IMR-90 (cell line): ENCODE measurements at regions not wholly inside any gene's neighbourhood (a gene's known extent, or its start where the extent isn't known, plus 50 kb on each side); places are given as distances from the start of the nearest gene placed in this dataset.

ENCODE experiments used
- ATAC-seq: fragments of 200-7000 bp; cut with Tn5 transposase; 2 replicates; pipeline ENCODE4 v1.9.1; 2020; ENCODE audit warnings: low read depth, mild to moderate bottlenecking, moderate library complexity
- BruUV-seq: library from RNA; stranded (reverse); fragments of 400-500 nt; replicated peaks from 2 replicates; lab custom pipeline; 2021; lab: Mats Ljungman, UMichigan
- CTCF ChIA-PET: fragments of 300-600 bp; formaldehyde crosslinking; extraction: SDS; loops from one replicate; lab custom pipeline; 2021; ENCODE audit warnings: antibody characterized with exemption; lab: Yijun Ruan, JAX
- POLR2A ChIA-PET: fragments of 300-600 bp; sonication (Branson Sonifier 250); formaldehyde crosslinking; loops from one replicate; lab custom pipeline; 2022; ENCODE audit warnings: antibody characterized with exemption; ENCODE audit not compliant: unreplicated experiment; lab: Charles Lee
- DNase-seq: peaks from one replicate; pipeline ENCODE4 v3.0.0; 2013
- H2AFZ ChIP-seq: replicated peaks from 2 replicates; pipeline ENCODE3; 2013; ENCODE audit warnings: low read length, mild to moderate bottlenecking; ENCODE audit not compliant: poor library complexity
- H2AK5ac ChIP-seq: 2 replicates; pipeline ENCODE4 v1.6.1; 2013; ENCODE audit warnings: low read depth, low read length, inconsistent platforms
- H2AK9ac ChIP-seq: replicated peaks from 2 replicates; pipeline ENCODE3; 2013; ENCODE audit warnings: mild to moderate bottlenecking, low read depth, low read length, moderate library complexity; ENCODE audit not compliant: poor library complexity
- H2BK120ac ChIP-seq: 2 replicates; pipeline ENCODE4 v1.6.1; 2013; ENCODE audit warnings: low read depth, low read length, inconsistent platforms
- H2BK15ac ChIP-seq: 3 replicates; pipeline ENCODE4 v1.6.1; 2013; ENCODE audit warnings: low read depth, low read length, inconsistent platforms
- H2BK20ac ChIP-seq: 2 replicates; pipeline ENCODE4 v1.6.1; 2013; ENCODE audit warnings: low read depth, mild to moderate bottlenecking, inconsistent platforms, low read length, moderate library complexity
- H2BK5ac ChIP-seq: 2 replicates; pipeline ENCODE4 v1.6.1; 2013; ENCODE audit warnings: mild to moderate bottlenecking, low read depth, low read length, inconsistent platforms; ENCODE audit not compliant: poor library complexity, severe bottlenecking
- H3K14ac ChIP-seq: replicated peaks from 2 replicates; pipeline ENCODE4 v1.6.1; 2013; ENCODE audit warnings: low read depth, low read length, inconsistent platforms
- H3K18ac ChIP-seq: 2 replicates; pipeline ENCODE4 v1.6.1; 2013; ENCODE audit warnings: low read depth, low read length, control low read depth
- H3K23ac ChIP-seq: 2 replicates; pipeline ENCODE4 v1.6.1; 2013; ENCODE audit warnings: low read depth, low read length, inconsistent platforms
- H3K27ac ChIP-seq: 2 replicates; pipeline ENCODE4 v1.5.1; 2013; ENCODE audit warnings: mild to moderate bottlenecking, control low read depth, low read length; ENCODE audit not compliant: insufficient read depth
- H3K27me3 ChIP-seq: 2 replicates; pipeline ENCODE4 v1.6.1; 2013; ENCODE audit warnings: low read length; ENCODE audit not compliant: control insufficient read depth, insufficient read depth
- H3K36me3 ChIP-seq: 2 replicates; pipeline ENCODE4 v1.6.1; 2013; ENCODE audit warnings: low read length, mixed read lengths; ENCODE audit not compliant: control insufficient read depth, insufficient read depth
- H3K4ac ChIP-seq: 2 replicates; pipeline ENCODE4 v1.6.1; 2013; ENCODE audit warnings: low read depth, low read length, inconsistent platforms
- H3K4me1 ChIP-seq: 2 replicates; pipeline ENCODE4 v1.6.1; 2013; ENCODE audit warnings: low read length, mixed read lengths; ENCODE audit not compliant: control insufficient read depth, insufficient read depth
- H3K4me2 ChIP-seq: 2 replicates; pipeline ENCODE4 v1.6.1; 2013; ENCODE audit warnings: low read depth, mild to moderate bottlenecking, control low read depth, low read length, moderate library complexity
- H3K4me3 ChIP-seq: 2 replicates; pipeline ENCODE4 v1.5.1; 2013; ENCODE audit warnings: low read depth, mild to moderate bottlenecking, control low read depth, low read length, moderate library complexity; ENCODE audit not compliant: insufficient read depth
- H3K56ac ChIP-seq: 2 replicates; pipeline ENCODE4 v1.6.1; 2013; ENCODE audit warnings: low read length, inconsistent platforms; ENCODE audit not compliant: insufficient read depth; ENCODE audit errors: extremely low read depth
- H3K79me1 ChIP-seq, 2 experiments: 2 replicates each; pipeline ENCODE4 v1.6.1; 2013; ENCODE audit warnings: low read length in 2 of 2, inconsistent platforms in 1 of 2, low read depth in 1 of 2
- H3K9ac ChIP-seq: 2 replicates; pipeline ENCODE4 v1.6.1; 2013; ENCODE audit warnings: low read depth, low read length, control low read depth
- H3K9me1 ChIP-seq: 2 replicates; pipeline ENCODE4 v1.6.1; 2013; ENCODE audit warnings: low read length, inconsistent platforms; ENCODE audit not compliant: insufficient read depth
- H3K9me3 ChIP-seq: 2 replicates; pipeline ENCODE4 v1.6.1; 2013; ENCODE audit warnings: low read length; ENCODE audit not compliant: control insufficient read depth, insufficient read depth
- H4K20me1 ChIP-seq: 2 replicates; pipeline ENCODE4 v1.6.1; 2013; ENCODE audit warnings: low read length, inconsistent platforms; ENCODE audit not compliant: insufficient read depth
- H4K5ac ChIP-seq: 2 replicates; pipeline ENCODE4 v1.6.1; 2013; ENCODE audit warnings: mild to moderate bottlenecking, low read depth, low read length, control low read depth
- H4K8ac ChIP-seq, 2 experiments: 2 replicates each; pipeline ENCODE4 v1.6.1; 2013; ENCODE audit warnings: low read depth in 2 of 2, low read length in 2 of 2, control low read depth in 1 of 2, inconsistent platforms in 1 of 2
- H4K91ac ChIP-seq: 2 replicates; pipeline ENCODE4 v1.6.1; 2013; ENCODE audit warnings: low read depth, low read length, inconsistent platforms; ENCODE audit not compliant: insufficient read depth
- FOS ChIP-seq: fragments of 150-350 bp; IDR thresholded peaks from 2 replicates; pipeline ENCODE4 v1.6.1; 2016; ENCODE audit warnings: low read depth, low read length
- MAFK ChIP-seq: IDR thresholded peaks from 2 replicates; pipeline ENCODE4 v1.6.1; 2012; ENCODE audit warnings: low read depth, low read length, improper control_type of control experiment
- MXI1 ChIP-seq: IDR thresholded peaks from 2 replicates; pipeline ENCODE4 v1.6.1; 2012; ENCODE audit warnings: low read depth, mild to moderate bottlenecking, low read length, moderate library complexity, borderline replicate concordance
- RAD21 ChIP-seq: IDR thresholded peaks from 2 replicates; pipeline ENCODE4 v1.6.1; 2012; ENCODE audit warnings: low read length, improper control_type of control experiment
- RCOR1 ChIP-seq: IDR thresholded peaks from 2 replicates; pipeline ENCODE4 v1.6.1; 2012; ENCODE audit warnings: mild to moderate bottlenecking, low read length, improper control_type of control experiment; ENCODE audit not compliant: insufficient replicate concordance
- RFX5 ChIP-seq: IDR thresholded peaks from 2 replicates; pipeline ENCODE4 v1.8.0; 2012; ENCODE audit warnings: low read depth, mild to moderate bottlenecking, low read length, moderate library complexity
- SMC3 ChIP-seq: fragments of 150-350 bp; IDR thresholded peaks from 2 replicates; pipeline ENCODE4 v1.6.1; 2016; ENCODE audit warnings: low read depth, mild to moderate bottlenecking, antibody characterized with exemption, low read length, moderate library complexity
- whole genome bisulfite sequencing, 2 experiments: methylation state at CpG; one replicate each; pipeline versions ENCODE4 v1.1.5 to v1.1.7; 2013; ENCODE audit warnings: missing lambda C conversion rate in 2 of 2; ENCODE audit not compliant: insufficient read length in 1 of 2; ENCODE audit errors: extremely low coverage in 2 of 2; 5-methylcytosine and 5-hydroxymethylcytosine counted together
- dilution Hi-C: fragments of 300-500 bp; cut with HindIII; formaldehyde crosslinking; loops from one replicate; pipeline ENCODE4 v1.14.3; 2018; ENCODE audit warnings: low sequenced_read_pairs; ENCODE audit not compliant: unreplicated experiment
- in situ Hi-C: fragments of 300-500 bp; cut with MboI; formaldehyde crosslinking; loops from 3 replicates; pipeline ENCODE4 v1.14.3; 2019; ENCODE audit warnings: low sequenced_read_pairs, inconsistent platforms, mixed read lengths
- intact Hi-C: fragments of 100-400 bp; cut with micrococcal nuclease; formaldehyde crosslinking; loops from 2 replicates; pipeline ENCODE4 v1.10.0; 2022
- TF ChIP-seq, protein P1 (sequence below): fragments of 150-350 bp; IDR thresholded peaks from 2 replicates; pipeline ENCODE4 v1.6.1; 2016; ENCODE audit warnings: low read depth, mild to moderate bottlenecking, low read length, moderate library complexity, borderline replicate concordance

DNA sequence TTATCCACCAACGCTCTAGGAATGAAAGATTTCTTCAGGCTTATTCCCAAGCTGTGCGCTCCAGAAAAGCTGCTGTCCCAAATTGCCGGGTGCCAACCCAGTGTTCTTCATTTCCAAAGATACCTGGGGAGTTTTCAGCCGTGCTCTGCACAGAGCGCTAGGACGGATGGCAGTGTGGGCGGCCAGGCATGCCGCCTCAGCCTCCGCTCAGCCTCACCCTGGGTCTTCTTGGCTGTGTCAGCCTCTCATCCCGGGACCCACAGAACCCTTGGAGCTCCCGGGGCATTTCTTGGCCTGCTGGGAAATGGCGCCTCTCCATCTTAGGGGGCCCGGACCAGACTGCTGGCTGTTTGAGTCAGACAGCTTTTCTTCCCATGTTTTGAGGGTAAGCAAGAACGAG lies 116.9 kb upstream of the SLC25A33 start:
- in situ Hi-C loops (no loop called here), intact Hi-C loops (no loop called here), dilution Hi-C loops (no loop called here)
- no peak overlapping the region for H2BK5ac ChIP-seq
- H3K27me3 ChIP-seq = peaks cover 8% of the 10 kb centered on the region
- H3K18ac ChIP-seq = no peak overlapping the region
- no peak overlapping the region for H2AFZ ChIP-seq
- H3K9me1 ChIP-seq = 0 out of 2 replicates have a peak, but pooled peaks cover 2% of the 10 kb centered on the region
- H3K9me3 ChIP-seq = peaks cover 3% of the 10 kb centered on the region; the same call in 1 of the 2 replicates
- H2AK9ac ChIP-seq = no peak overlapping the region
- no peak overlapping the region for H4K91ac ChIP-seq
- H4K20me1 ChIP-seq = no peaks in the 10 kb centered on the region
- H3K4ac ChIP-seq = no peak overlapping the region
- no peaks in the 10 kb centered on the region for H3K36me3 ChIP-seq
- H3K27ac ChIP-seq = no peak overlapping the region
- ATAC-seq (no peak), DNase-seq (no peak)
- no peak overlapping the region for H2AK5ac ChIP-seq
- no peak overlapping the region for H2BK15ac ChIP-seq
- no peak overlapping the region for H3K4me2 ChIP-seq
- H3K23ac ChIP-seq = no peak overlapping the region
- ChIA-PET CTCF (no interaction called here), POLR2A (no interaction called here)
- BruUV-seq = no TSS peak
- H4K8ac ChIP-seq = no peak overlapping the region
- H3K4me3 ChIP-seq = no peak overlapping the region
- H3K79me1 ChIP-seq = no peaks in the 10 kb centered on the region
- no peak overlapping the region for H3K14ac ChIP-seq
- no peak overlapping the region for H3K56ac ChIP-seq
- no peaks in the 10 kb centered on the region for H3K4me1 ChIP-seq
- H4K5ac ChIP-seq = no peak overlapping the region
- TF ChIP-seq RFX5 = no peak
- no peak for TF ChIP-seq MAFK
- TF ChIP-seq, protein P1, sequence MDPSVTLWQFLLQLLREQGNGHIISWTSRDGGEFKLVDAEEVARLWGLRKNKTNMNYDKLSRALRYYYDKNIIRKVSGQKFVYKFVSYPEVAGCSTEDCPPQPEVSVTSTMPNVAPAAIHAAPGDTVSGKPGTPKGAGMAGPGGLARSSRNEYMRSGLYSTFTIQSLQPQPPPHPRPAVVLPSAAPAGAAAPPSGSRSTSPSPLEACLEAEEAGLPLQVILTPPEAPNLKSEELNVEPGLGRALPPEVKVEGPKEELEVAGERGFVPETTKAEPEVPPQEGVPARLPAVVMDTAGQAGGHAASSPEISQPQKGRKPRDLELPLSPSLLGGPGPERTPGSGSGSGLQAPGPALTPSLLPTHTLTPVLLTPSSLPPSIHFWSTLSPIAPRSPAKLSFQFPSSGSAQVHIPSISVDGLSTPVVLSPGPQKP = no peak
- TF ChIP-seq FOS = no peak
- no peak for TF ChIP-seq RAD21
- TF ChIP-seq SMC3 = no peak
- TF ChIP-seq MXI1 = no peak
- no peak for TF ChIP-seq RCOR1
- WGBS, 2 experiments = 88% methylated on average over 8 of the region's 14 CpGs; no CpG with 5 or more reads in 1 of the 2 experiments
- H3K9ac ChIP-seq = no peak overlapping the region
- no peak overlapping the region for H2BK20ac ChIP-seq
- H2BK120ac ChIP-seq = no peak overlapping the region
